Fibroblast of villous mesenchyme (primary cell): ENCODE measurements at regions not wholly inside any gene's neighbourhood (a gene's known extent, or its start where the extent isn't known, plus 50 kb on each side); places are given as distances from the start of the nearest gene placed in this dataset.

Experiments used
- DNase-seq: peaks from one replicate; pipeline ENCODE4 v3.0.0-alpha.2; 2010; ENCODE audit warnings: low read depth
- H3K4me3 ChIP-seq: 2 replicates; pipeline ENCODE4 v1.5.1; 2011; ENCODE audit warnings: low read depth, mild to moderate bottlenecking, low read length
- CTCF ChIP-seq: IDR thresholded peaks from 2 replicates; pipeline ENCODE4 v1.5.1; 2012; ENCODE audit warnings: low read depth, mild to moderate bottlenecking, low read length; ENCODE audit not compliant: insufficient read depth

GRCh38 chr17:72294487-72294893 is 173.7 kb downstream of the SOX9 start:
- H3K4me3 ChIP-seq = no peak overlapping the region
- no peak for TF ChIP-seq CTCF
- DNase-seq = no peak

GRCh38 chr17:72295916-72296315 is 175.1 kb downstream of the SOX9 start:
- TF ChIP-seq CTCF = no peak
- no peak for DNase-seq
- H3K4me3 ChIP-seq = no peak overlapping the region

GRCh38 chr17:72296456-72296855 is 175.6 kb downstream of the SOX9 start:
- DNase-seq = no peak
- no peak for TF ChIP-seq CTCF

GRCh38 chr17:72297326-72298115 is 176.7 kb downstream of the SOX9 start:
- TF ChIP-seq CTCF = no peak
- no peak for DNase-seq
- no peak overlapping the region for H3K4me3 ChIP-seq

More at GRCh38 chr17:72296456-72296855, 175.6 kb downstream of the SOX9 start:
- H3K4me3 ChIP-seq = no peak overlapping the region

- no peak for DNase-seq
- H3K4me3 ChIP-seq = no peak overlapping the region
- no peak for TF ChIP-seq CTCF
These were observed 178.3 kb downstream of the SOX9 start for GRCh38 chr17:72299100-72299499.

- no peak for DNase-seq
- no peak overlapping the region for H3K4me3 ChIP-seq
- no peak for TF ChIP-seq CTCF
These were observed 178.8 kb downstream of the SOX9 start for GRCh38 chr17:72299592-72299991.

- no peak overlapping the region for H3K4me3 ChIP-seq
- no peak for TF ChIP-seq CTCF
- DNase-seq = no peak
These were observed 181.1 kb downstream of the SOX9 start for GRCh38 chr17:72301887-72302286.
